Esophagus muscularis mucosa (tissue), 4 donors: ENCODE measurements at regions not wholly inside any gene's neighbourhood (a gene's known extent, or its start where the extent isn't known, plus 50 kb on each side); places are given as distances from the start of the nearest gene placed in this dataset.

Experiments
- DNase-seq: peaks from one replicate; pipeline ENCODE4 v3.0.0-alpha.2; 2017; ENCODE audit errors: extremely low spot score
- H3K27ac ChIP-seq, 4 donors: fragments of 200-600 bp; sonication (generic); replicated peaks in 1 of 4; 1 replicate in 3 of 4; 2 replicates in 1 of 4; pipeline ENCODE4 v1.5.1; 2016 to 2019; ENCODE audit warnings: mild to moderate bottlenecking in 1 of 4
- H3K27me3 ChIP-seq, 4 donors: fragments of 200-600 bp; sonication (generic); one replicate each; pipeline versions ENCODE4 v1.5.1 to v1.6.0; 2016 to 2019
- H3K36me3 ChIP-seq, 4 donors: fragments of 200-600 bp; sonication (generic); one replicate each; pipeline ENCODE4 v1.5.1; 2016 to 2019
- H3K4me1 ChIP-seq, 4 donors: fragments of 200-600 bp; sonication (generic); one replicate each; pipeline ENCODE4 v1.5.1; 2016 to 2019
- H3K4me3 ChIP-seq, 4 donors: fragments of 200-600 bp; sonication (generic); 1 replicate in 2 of 4; 2 replicates in 2 of 4; pipeline ENCODE4 v1.5.1; 2016 to 2019; ENCODE audit warnings: mild to moderate bottlenecking in 4 of 4, moderate library complexity in 1 of 4
- H3K9me3 ChIP-seq, 4 donors: fragments of 200-600 bp; sonication (generic); 1 replicate in 3 of 4; 2 replicates in 1 of 4; pipeline ENCODE4 v1.5.1; 2016 to 2019
- CTCF ChIP-seq, 3 experiments: fragments of 200-600 bp in 2 of 3; fragments of 450-650 bp in 1 of 3; sonication (generic) in 2 of 3; IDR thresholded peaks; one replicate each; pipeline ENCODE4 v1.5.1; 2017 to 2019; ENCODE audit warnings: antibody characterized with exemption in 3 of 3, mild to moderate bottlenecking in 2 of 3, moderate library complexity in 1 of 3
- EP300 ChIP-seq: sonication (generic); formaldehyde crosslinking; IDR thresholded peaks from one replicate; pipeline ENCODE4 v1.6.1; 2017; ENCODE audit warnings: antibody characterized with exemption
- POLR2A ChIP-seq: fragments of 450-650 bp; IDR thresholded peaks from one replicate; pipeline ENCODE4 v1.6.1; 2017; ENCODE audit warnings: antibody characterized with exemption, moderate library complexity, mild to moderate bottlenecking, low read depth
- POLR2AphosphoS5 ChIP-seq, 2 donors: sonication (generic); formaldehyde crosslinking; IDR thresholded peaks; one replicate each; pipeline ENCODE4 v1.6.1; 2017; ENCODE audit warnings: antibody characterized with exemption in 2 of 2
- WGBS: methylation state at CpG from one replicate; pipeline ENCODE4 v1.1.5; 2018; 5-methylcytosine and 5-hydroxymethylcytosine counted together
- intact Hi-C: fragments of 100-400 bp; cut with DNase I; formaldehyde crosslinking; loops from one replicate; pipeline ENCODE4 v1.15.1; 2023

GRCh38 chr13:99709134-99709533, 207.9 kb downstream of the TM9SF2 start:
- H3K36me3 ChIP-seq = no peaks in the 10 kb centered on the region
- no peak for DNase-seq
- WGBS = 87% methylated on average over 4 of the region's 4 CpGs
- H3K4me1 ChIP-seq = no peaks in the 10 kb centered on the region
- no peaks in the 10 kb centered on the region for H3K9me3 ChIP-seq
- TF ChIP-seq POLR2AphosphoS5 (IDR thresholded peaks at IDR 0.05) = no peak
- TF ChIP-seq EP300 = no peak
- no peak for TF ChIP-seq POLR2A
- no peak for TF ChIP-seq CTCF (IDR thresholded peaks at IDR 0.05)
- H3K4me3 ChIP-seq = no peak overlapping the region
- intact Hi-C loops = no loop called here
- no peak overlapping the region for H3K27ac ChIP-seq
- H3K27me3 ChIP-seq = no peaks in the 10 kb centered on the region

- Histone ChIP-seq H3K27ac (no peak overlapping the region), H3K9me3 (no peaks in the 10 kb centered on the region), H3K36me3 (no peaks in the 10 kb centered on the region), H3K27me3 (no peaks in the 10 kb centered on the region), H3K4me1 (no peaks in the 10 kb centered on the region), H3K4me3 (no peak overlapping the region)
- WGBS = 75% methylated on average over 4 of the region's 4 CpGs
- intact Hi-C loops = no loop called here
- TF ChIP-seq POLR2A = no peak
- no peak for TF ChIP-seq EP300
- TF ChIP-seq CTCF (IDR thresholded peaks at IDR 0.05) = no peak
- TF ChIP-seq POLR2AphosphoS5 (IDR thresholded peaks at IDR 0.05) = no peak
- DNase-seq = no peak
Observed at GRCh38 chr13:99704390-99704789, 203.1 kb downstream of the TM9SF2 start.

GRCh38 chr13:99703908-99704307, 202.6 kb downstream of the TM9SF2 start:
- intact Hi-C loops = no loop called here

GRCh38 chr13:99702687-99703319, 201.5 kb downstream of the TM9SF2 start:
- H3K4me3 ChIP-seq = no peak overlapping the region
- no peaks in the 10 kb centered on the region for H3K27me3 ChIP-seq
- H3K27ac ChIP-seq = no peak overlapping the region
- no peaks in the 10 kb centered on the region for H3K36me3 ChIP-seq
- intact Hi-C loops = no loop called here
- DNase-seq = no peak
- 83% methylated on average over 9 of the region's 9 CpGs for WGBS
- no peak for TF ChIP-seq CTCF (IDR thresholded peaks at IDR 0.05)
- TF ChIP-seq EP300 = no peak
- no peak for TF ChIP-seq POLR2A
- no peak for TF ChIP-seq POLR2AphosphoS5 (IDR thresholded peaks at IDR 0.05)
- no peaks in the 10 kb centered on the region for H3K9me3 ChIP-seq
- no peaks in the 10 kb centered on the region for H3K4me1 ChIP-seq

More at GRCh38 chr13:99703908-99704307, 202.6 kb downstream of the TM9SF2 start:
- Histone ChIP-seq H3K27ac (no peak overlapping the region), H3K27me3 (no peaks in the 10 kb centered on the region), H3K36me3 (no peaks in the 10 kb centered on the region), H3K9me3 (no peaks in the 10 kb centered on the region), H3K4me1 (no peaks in the 10 kb centered on the region), H3K4me3 (no peak overlapping the region)
- DNase-seq = no peak
- no peak for TF ChIP-seq POLR2A
- TF ChIP-seq CTCF (IDR thresholded peaks at IDR 0.05) = no peak
- TF ChIP-seq POLR2AphosphoS5 (IDR thresholded peaks at IDR 0.05) = no peak
- TF ChIP-seq EP300 = no peak

GRCh38 chr13:99700468-99700867, 199.2 kb downstream of the TM9SF2 start:
- Histone ChIP-seq H3K9me3 (no peaks in the 10 kb centered on the region), H3K36me3 (no peaks in the 10 kb centered on the region), H3K4me3 (no peak overlapping the region), H3K27me3 (no peaks in the 10 kb centered on the region), H3K4me1 (no peaks in the 10 kb centered on the region), H3K27ac (no peak overlapping the region)
- intact Hi-C loops = no loop called here
- TF ChIP-seq POLR2AphosphoS5 (IDR thresholded peaks at IDR 0.05) = no peak
- TF ChIP-seq CTCF (IDR thresholded peaks at IDR 0.05) = no peak
- TF ChIP-seq EP300 = no peak
- no peak for TF ChIP-seq POLR2A
- DNase-seq = no peak
- 90% methylated on average over 7 of the region's 7 CpGs for WGBS
